HG02610 (cell line): ENCODE measurements at regions not wholly inside any gene's neighbourhood (a gene's known extent, or its start where the extent isn't known, plus 50 kb on each side); places are given as distances from the start of the nearest gene placed in this dataset.
"Not testable (repeated sequence)": the region's sequence is repeated elsewhere in the genome, so short reads cannot be mapped to it uniquely, and the experiment has no call there.

Experiments used
- ATAC-seq: cut with Tn5 transposase; IDR thresholded peaks from one replicate; pipeline ENCODE4 v1.9.1; 2021; ENCODE audit warnings: mild to moderate bottlenecking, moderate library complexity; ENCODE audit not compliant: unreplicated experiment

DNA sequence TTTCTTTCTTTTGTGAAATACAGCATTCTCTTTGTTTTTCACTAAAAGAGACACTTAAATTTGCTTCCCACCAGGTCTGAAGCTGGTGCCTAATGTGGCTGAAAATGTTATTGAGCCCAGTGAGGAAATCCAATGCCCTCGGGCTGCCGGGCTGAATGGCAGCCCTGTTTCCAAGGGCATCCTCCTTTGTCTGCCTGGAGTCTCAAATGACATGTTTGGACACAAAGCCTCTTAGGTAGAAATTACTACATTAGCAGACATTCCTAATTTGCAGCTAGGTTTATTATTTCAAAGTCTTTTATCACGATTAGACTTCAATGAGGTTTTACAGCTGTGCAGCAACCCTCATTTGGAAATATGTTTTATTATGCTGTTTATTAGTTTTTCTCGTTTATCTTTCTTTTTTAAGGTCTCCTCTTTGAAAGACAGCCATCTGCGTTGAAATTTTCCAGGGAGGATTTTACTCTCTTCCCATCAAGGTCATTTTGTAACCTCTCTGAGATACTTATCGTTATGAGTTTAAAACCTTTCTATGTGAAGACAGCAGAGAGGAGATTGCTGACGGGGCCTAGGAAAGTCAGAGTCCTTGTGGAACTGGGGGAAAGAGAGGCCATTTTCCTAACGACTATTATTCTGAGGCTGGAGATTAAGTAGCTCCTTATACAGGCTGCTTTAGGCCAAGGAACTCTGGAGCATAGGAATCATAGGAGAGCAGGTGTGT, 59.0 kb upstream of the ZNF532 start:
- ATAC-seq = no peak

DNA sequence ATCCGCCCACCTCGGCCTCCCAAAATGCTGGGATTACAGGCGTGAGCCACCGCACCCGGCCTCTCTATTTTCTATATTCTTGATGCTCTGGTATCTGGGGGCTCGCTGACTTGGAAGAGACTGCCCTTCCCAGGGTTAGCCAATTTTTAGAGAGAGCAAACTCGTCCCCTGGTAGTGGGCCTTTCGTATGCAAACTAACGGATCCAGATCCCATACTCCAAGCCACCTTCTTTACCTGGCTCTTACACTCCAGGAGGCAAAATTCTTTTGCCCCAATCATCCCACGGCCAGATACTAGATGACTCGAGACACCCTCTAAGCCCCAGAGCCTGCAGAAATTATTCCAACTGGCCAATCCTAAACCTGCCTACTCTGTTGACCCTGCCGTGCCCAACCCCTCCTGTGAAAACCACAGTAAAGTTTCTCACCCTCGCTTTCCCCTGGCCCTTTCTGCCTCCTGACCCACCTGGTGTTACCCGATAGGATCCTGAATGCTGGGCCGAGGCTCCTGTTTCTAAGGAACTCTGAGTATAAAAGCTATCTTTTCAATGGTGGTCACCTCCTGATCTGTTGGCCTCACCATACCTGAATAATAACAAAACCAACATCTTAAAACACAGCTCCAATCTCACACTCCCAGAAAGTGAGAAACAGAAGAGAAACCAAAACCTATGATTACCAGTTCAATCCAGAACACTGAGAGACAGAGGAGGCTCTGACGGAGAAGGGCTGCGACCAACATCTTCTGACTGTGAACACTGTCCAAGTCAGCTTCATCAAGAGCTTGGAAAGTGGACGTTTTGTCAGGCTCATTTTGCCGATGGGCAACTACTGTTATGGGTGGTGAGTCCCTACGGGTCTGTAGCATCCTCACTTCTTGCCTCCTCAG, 57.6 kb upstream of the ZNF532 start:
- ATAC-seq = peak; percentile 95

DNA sequence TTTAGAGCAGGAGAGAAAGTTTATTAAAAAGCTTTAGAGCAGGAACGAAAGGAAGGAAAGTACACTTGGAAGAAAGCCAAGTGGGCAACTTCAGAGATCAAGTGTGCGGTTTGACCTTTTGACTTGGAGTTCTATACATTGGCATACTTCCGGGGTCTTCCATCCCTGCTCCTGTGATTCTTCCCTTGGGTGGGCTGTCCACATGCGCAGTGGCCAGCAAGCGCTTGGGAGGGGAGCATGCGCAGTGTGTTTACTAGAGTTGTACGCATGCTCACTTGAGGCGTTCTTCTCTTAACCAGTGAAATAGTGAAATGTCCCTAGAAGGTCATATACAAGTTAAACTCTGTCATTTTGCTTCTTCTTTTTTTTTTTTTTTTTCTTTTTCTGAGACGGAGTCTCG, 56.9 kb upstream of the ZNF532 start:
- ATAC-seq = no peak

DNA sequence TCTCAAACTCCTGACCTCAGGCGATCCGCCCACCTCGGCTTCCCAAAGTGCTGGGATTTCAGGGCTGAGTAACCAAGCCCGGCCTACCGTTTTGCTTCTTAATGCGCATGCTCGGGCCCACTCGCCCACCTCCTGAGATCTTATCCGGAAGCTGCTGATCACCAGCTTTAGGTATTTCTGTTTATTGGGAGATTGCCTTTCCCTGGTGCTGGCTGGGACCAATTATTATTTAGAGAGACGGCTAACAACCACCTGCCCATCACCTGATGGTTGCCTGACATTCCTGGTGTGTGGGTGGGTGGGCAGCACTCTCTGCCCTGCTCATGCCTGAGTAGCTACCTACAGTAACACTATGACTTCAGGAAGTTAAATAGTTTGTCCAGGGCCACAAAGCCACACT, 56.3 kb upstream of the ZNF532 start:
- ATAC-seq = no peak

DNA sequence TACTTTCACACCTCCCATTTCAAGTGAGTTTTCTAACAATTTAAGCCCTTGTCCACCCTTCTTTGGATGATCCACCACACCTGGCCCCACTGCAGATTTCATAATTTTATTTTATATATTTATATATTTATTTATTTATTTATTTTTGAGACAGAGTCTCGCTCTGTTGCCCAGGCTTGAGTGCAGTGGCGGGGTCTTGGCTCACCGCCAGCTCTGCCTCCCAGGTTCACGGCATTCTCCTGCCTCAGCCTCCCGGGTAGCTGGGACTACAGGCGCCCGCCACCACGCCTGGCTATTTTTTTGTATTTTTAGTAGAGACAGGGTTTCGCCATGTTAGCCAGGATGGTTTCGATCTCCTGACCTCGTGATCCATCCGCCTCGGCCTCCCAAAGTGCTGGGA, 52.8 kb upstream of the ZNF532 start:
- ATAC-seq = not testable (repeated sequence)

DNA sequence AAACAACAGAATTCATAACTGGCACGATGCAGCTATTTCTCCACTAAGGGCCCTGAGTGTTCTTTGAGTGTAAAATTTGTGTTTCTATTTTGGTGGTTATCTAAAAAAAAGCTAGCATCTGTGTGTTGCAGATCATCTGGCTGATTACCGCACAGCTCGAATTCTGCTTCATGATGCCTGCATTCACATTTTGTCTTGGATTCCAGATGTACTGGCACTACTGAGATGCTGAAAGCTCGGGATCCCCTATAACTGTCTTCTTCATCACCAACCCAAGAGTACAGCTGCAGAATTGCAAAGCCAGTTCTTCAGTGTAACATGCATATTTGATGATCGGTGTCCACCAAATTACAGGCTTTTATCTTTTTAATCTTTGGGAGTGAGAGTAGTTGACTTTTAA, 51.6 kb upstream of the ZNF532 start:
- ATAC-seq = no peak

DNA sequence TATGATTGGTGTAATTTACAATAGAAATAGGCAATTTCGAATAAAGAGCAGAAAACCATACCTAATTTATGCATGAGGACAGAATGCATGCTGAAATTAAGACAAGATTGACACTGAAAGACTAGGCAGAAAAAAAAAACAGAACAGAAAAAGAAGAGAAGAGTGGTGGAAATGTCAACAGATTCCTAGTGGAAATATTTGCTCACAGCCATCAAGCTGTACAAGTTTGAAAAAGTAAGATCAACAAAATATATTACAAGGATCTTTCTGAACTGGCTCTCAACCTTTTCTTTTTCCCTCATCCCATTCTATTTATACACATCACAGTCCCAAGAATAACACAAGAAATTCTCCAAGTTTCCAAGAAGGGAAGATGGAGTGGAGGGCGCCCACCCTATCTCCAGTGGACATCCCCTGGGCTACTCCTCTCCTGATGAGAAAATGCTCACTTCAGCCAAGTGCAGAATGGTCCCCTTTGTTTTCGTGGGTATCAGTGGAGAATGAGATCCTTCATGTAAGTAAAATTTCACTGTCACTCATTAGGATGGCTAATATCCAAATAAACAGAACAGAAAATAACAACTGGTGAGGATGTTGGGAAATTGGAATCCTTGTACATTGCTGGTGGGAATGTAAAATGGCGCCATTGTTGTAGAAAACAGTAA, 51.0 kb upstream of the ZNF532 start:
- ATAC-seq = no peak

DNA sequence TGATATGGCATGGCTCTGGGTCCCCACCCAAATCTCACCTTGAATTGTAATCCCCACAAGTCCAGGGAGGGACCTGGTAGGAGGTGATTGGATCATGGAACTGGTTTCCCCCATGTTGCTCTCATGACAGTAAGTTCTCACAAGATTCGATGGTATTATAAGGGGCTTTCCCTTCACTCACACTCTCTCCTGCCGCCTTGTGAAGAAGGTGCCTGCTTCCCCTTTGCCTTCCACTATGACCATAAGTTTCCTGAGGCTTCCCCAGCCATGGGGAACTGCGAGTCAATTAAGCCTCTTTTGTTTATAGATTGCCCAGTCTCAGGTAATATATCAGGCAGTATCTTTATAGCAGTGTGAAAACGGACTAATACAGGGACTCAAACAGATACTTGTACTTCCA, 50.4 kb upstream of the ZNF532 start:
- ATAC-seq = no peak
